ENCODE measurements at regions not wholly inside any gene's neighbourhood (a gene's known extent, or its start where the extent isn't known, plus 50 kb on each side); places are given as distances from the start of the nearest gene placed in this dataset.

DNA sequence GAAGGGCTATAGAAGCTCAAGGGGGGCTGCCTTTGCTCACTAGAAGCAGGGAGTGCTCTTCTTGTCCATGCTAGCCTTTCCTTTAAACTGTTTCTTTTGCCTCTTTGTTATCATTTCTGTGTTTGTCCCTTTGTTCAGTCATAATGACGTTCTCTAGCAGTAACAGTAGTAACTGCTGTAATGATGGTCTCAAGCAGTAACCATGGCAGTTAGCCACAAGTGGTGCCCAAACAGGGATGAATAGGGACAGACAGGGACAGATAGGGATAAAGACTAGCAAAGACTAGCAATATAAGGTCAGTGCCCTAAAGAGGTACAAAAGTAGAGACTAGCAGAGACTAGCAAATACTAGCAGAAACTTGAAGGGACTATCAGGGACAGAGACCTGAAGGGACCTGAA, 869.0 kb upstream of the PRR20A start:
- Histone ChIP-seq H3K9me3 (ENCODE audit: severe bottlenecking) (no peaks in the 10 kb centered on the region), H3K4me3 (ENCODE audit: low read depth, low read length) (no peak overlapping the region), H3K27ac (no peak overlapping the region), H3K27me3 (ENCODE audit: insufficient read depth, low read depth, severe bottlenecking) (no peaks in the 10 kb centered on the region), H3K36me3 (no peaks in the 10 kb centered on the region)
- TF ChIP-seq, protein P1, sequence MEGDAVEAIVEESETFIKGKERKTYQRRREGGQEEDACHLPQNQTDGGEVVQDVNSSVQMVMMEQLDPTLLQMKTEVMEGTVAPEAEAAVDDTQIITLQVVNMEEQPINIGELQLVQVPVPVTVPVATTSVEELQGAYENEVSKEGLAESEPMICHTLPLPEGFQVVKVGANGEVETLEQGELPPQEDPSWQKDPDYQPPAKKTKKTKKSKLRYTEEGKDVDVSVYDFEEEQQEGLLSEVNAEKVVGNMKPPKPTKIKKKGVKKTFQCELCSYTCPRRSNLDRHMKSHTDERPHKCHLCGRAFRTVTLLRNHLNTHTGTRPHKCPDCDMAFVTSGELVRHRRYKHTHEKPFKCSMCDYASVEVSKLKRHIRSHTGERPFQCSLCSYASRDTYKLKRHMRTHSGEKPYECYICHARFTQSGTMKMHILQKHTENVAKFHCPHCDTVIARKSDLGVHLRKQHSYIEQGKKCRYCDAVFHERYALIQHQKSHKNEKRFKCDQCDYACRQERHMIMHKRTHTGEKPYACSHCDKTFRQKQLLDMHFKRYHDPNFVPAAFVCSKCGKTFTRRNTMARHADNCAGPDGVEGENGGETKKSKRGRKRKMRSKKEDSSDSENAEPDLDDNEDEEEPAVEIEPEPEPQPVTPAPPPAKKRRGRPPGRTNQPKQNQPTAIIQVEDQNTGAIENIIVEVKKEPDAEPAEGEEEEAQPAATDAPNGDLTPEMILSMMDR (IDR thresholded peaks at IDR 0.05; ENCODE audit: low read depth, low read length): no peak
- DNase-seq: no peak

DNA sequence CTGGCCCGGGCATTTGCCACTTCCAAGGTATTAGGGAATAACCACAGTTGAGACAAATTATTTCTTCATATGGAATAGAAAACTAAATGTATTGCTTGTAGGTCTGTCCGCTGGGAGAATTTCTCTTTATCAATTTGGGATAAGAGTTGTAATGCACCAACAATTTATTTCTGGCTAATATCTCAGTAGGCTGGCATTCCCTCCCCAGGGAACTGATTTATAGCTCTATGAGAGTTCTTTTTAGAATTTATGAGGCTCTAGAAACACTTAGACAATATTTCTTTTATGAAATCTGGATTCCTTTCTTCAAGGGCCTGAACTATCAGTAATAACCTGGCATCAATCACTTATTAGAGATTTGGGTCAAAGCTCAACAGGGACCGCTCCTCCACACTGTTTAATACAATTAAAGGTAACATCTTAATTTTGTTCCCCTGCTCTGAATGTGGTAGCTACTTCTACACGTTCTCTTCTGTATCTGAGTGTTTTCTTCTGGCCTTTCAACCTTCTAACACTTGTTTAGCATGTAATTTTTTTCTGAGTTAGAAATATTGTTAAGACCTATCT, 857.4 kb upstream of the PRR20A start:
- no peaks in the 10 kb centered on the region for H3K36me3 ChIP-seq
- no peak overlapping the region for H3K4me3 ChIP-seq (ENCODE audit: low read depth, low read length)
- H3K27me3 ChIP-seq (ENCODE audit: insufficient read depth, low read depth, severe bottlenecking): no peaks in the 10 kb centered on the region
- no peaks in the 10 kb centered on the region for H3K9me3 ChIP-seq (ENCODE audit: severe bottlenecking)
- no peak overlapping the region for H3K27ac ChIP-seq
- TF ChIP-seq, protein P1 (IDR thresholded peaks at IDR 0.05; ENCODE audit: low read depth, low read length): no peak
- DNase-seq: no peak

DNA sequence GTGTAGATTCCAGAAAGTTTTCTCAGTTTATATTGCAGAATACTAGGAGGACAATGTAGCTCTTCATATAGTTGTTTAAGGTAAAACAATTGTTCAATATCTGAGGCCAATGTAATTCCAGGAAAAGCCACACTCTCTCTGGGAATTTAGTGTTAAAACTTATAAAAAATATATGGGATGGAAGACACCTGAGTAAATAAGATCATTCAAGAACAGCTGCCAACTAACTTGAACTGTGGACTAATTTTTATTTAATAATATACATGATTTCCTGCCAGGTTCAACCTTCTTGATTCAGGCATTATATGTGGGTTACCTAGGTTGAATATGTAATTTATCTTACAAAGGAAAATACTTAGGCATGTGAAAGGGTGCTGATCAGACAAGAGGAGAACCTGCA, 841.1 kb upstream of the PRR20A start:
- Histone ChIP-seq H3K4me3 (ENCODE audit: low read depth, low read length) (no peak overlapping the region), H3K27ac (no peak overlapping the region), H3K36me3 (no peaks in the 10 kb centered on the region), H3K9me3 (ENCODE audit: severe bottlenecking) (no peaks in the 10 kb centered on the region), H3K27me3 (ENCODE audit: insufficient read depth, low read depth, severe bottlenecking) (no peaks in the 10 kb centered on the region)
- TF ChIP-seq, protein P1 (IDR thresholded peaks at IDR 0.05; ENCODE audit: low read depth, low read length): no peak
- DNase-seq: no peak

DNA sequence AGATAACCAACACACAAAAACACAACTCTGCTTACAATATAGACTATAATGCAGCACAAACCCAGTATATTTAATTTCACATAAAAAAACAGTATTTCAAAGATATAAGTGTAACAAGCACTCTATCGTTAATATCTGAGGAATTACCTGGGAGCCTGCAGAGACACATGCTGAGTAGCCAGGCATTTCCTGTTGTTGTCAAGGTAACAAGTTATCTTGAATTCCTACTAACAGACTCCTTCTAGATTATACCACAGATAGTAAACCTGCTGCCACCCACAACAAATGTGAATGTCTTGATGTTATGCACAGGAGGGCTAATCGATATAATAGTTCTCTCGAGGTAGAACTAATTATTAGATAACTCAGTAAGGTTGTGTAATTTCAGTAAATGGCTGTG, 826.0 kb upstream of the PRR20A start:
- Histone ChIP-seq H3K27me3 (ENCODE audit: insufficient read depth, low read depth, severe bottlenecking) (no peaks in the 10 kb centered on the region), H3K9me3 (ENCODE audit: severe bottlenecking) (no peaks in the 10 kb centered on the region), H3K36me3 (no peaks in the 10 kb centered on the region), H3K4me3 (ENCODE audit: low read depth, low read length) (no peak overlapping the region), H3K27ac (no peak overlapping the region)
- TF ChIP-seq, protein P1 (IDR thresholded peaks at IDR 0.05; ENCODE audit: low read depth, low read length): no peak
- DNase-seq: no peak

DNA sequence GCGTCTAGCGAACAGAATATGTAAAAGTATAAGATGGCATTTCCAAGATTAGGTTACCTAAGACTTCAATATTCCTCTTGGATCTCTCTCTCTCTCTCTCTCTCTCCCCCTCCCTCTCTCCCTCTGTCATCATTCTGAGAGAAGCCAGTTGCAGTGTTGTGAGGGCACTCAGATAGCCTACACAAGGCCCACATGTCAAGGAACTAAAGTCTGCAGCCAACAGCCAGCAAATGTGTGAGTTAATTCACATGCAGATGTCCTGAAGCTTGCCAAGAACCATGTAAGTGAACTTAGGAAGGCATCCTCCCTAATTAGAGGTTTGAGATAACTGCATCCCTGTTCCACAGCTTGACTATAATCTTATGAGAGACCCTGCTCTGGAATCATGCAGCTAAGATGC, 822.9 kb upstream of the PRR20A start:
- Histone ChIP-seq H3K9me3 (ENCODE audit: severe bottlenecking) (no peaks in the 10 kb centered on the region), H3K36me3 (no peaks in the 10 kb centered on the region), H3K27me3 (ENCODE audit: insufficient read depth, low read depth, severe bottlenecking) (no peaks in the 10 kb centered on the region), H3K27ac (no peak overlapping the region), H3K4me3 (ENCODE audit: low read depth, low read length) (no peak overlapping the region)
- TF ChIP-seq, protein P1 (IDR thresholded peaks at IDR 0.05; ENCODE audit: low read depth, low read length): no peak
- DNase-seq: no peak

DNA sequence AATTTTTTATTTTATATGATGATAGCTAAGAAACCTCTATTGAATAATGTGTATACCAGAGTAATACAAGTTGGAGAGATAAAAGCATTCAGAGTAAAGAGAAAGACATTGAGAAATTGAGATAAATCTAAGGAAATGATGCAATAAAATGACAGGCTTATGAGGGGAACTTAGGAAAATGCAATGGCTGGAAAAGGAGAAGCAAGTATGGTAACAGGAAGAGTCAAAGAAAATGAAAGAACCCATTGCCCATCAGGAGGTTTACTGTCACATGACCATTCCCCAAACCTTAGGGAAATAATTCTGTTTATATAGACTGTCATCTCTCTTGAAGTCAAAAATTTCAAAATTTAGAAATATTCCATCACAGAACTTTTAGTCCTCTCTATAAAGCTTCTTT, 808.0 kb upstream of the PRR20A start:
- H3K4me3 ChIP-seq (ENCODE audit: low read depth, low read length): no peak overlapping the region
- no peak for DNase-seq

More for the DNA sequence above, 808.0 kb upstream of the PRR20A start:
- Histone ChIP-seq H3K27ac (no peak overlapping the region), H3K9me3 (ENCODE audit: severe bottlenecking) (no peaks in the 10 kb centered on the region), H3K36me3 (no peaks in the 10 kb centered on the region), H3K27me3 (ENCODE audit: insufficient read depth, low read depth, severe bottlenecking) (no peaks in the 10 kb centered on the region)
- TF ChIP-seq, protein P1 (IDR thresholded peaks at IDR 0.05; ENCODE audit: low read depth, low read length): no peak
